C4-2B (cell line): ENCODE measurements at regions not wholly inside any gene's neighbourhood (a gene's known extent, or its start where the extent isn't known, plus 50 kb on each side); places are given as distances from the start of the nearest gene placed in this dataset.

Source experiments
- ZFX ChIP-seq: fragments of 450-650 bp; IDR thresholded peaks from 2 replicates; pipeline ENCODE4 v1.6.1; 2017
- TF ChIP-seq, protein P1 (sequence below): fragments of 450-650 bp; conservative IDR thresholded peaks from 2 replicates; pipeline ENCODE4 v1.5.1; 2017; ENCODE audit warnings: mild to moderate bottlenecking

DNA sequence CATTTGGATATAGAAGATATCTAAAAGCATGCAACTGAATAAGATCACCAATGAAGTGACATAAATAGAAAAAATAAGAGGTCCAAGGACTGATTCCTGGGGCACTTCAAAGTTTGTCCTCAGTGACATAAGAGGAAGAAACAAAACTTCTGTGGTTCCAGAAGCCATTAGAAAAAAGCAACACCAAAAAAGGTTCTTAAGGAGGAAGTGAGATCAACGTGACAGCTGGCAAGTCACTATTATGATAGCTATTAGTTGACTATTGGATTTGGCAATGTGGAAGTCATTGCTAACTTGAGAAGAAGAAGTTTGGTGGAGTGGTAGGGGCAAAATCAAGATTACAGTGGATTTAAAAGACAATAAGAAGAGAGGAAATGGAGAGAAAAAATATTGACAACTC, 1098.3 kb downstream of the NAALADL2 start:
- TF ChIP-seq, protein P1, sequence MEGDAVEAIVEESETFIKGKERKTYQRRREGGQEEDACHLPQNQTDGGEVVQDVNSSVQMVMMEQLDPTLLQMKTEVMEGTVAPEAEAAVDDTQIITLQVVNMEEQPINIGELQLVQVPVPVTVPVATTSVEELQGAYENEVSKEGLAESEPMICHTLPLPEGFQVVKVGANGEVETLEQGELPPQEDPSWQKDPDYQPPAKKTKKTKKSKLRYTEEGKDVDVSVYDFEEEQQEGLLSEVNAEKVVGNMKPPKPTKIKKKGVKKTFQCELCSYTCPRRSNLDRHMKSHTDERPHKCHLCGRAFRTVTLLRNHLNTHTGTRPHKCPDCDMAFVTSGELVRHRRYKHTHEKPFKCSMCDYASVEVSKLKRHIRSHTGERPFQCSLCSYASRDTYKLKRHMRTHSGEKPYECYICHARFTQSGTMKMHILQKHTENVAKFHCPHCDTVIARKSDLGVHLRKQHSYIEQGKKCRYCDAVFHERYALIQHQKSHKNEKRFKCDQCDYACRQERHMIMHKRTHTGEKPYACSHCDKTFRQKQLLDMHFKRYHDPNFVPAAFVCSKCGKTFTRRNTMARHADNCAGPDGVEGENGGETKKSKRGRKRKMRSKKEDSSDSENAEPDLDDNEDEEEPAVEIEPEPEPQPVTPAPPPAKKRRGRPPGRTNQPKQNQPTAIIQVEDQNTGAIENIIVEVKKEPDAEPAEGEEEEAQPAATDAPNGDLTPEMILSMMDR: no peak
- no peak for TF ChIP-seq ZFX
